ENCODE measurements at regions not wholly inside any gene's neighbourhood (a gene's known extent, or its start where the extent isn't known, plus 50 kb on each side); places are given as distances from the start of the nearest gene placed in this dataset.

GRCh38 chr19:28258829-28259228 is 954.1 kb downstream of the UQCRFS1 start:
- DNase-seq (ENCODE audit: low read depth in 2 of 2), result no peak
- TF ChIP-seq, protein P1, sequence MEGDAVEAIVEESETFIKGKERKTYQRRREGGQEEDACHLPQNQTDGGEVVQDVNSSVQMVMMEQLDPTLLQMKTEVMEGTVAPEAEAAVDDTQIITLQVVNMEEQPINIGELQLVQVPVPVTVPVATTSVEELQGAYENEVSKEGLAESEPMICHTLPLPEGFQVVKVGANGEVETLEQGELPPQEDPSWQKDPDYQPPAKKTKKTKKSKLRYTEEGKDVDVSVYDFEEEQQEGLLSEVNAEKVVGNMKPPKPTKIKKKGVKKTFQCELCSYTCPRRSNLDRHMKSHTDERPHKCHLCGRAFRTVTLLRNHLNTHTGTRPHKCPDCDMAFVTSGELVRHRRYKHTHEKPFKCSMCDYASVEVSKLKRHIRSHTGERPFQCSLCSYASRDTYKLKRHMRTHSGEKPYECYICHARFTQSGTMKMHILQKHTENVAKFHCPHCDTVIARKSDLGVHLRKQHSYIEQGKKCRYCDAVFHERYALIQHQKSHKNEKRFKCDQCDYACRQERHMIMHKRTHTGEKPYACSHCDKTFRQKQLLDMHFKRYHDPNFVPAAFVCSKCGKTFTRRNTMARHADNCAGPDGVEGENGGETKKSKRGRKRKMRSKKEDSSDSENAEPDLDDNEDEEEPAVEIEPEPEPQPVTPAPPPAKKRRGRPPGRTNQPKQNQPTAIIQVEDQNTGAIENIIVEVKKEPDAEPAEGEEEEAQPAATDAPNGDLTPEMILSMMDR (IDR thresholded peaks at IDR 0.05; ENCODE audit: low read depth, low read length), result no peak
- no peak overlapping the region for H3K4me3 ChIP-seq (replicated peaks in 1 of 2; ENCODE audit: low read depth in 2 of 2, low read length in 2 of 2)

- TF ChIP-seq, protein P1 (IDR thresholded peaks at IDR 0.05; ENCODE audit: low read depth, low read length), result no peak
- H3K4me3 ChIP-seq (replicated peaks in 1 of 2; ENCODE audit: low read depth in 2 of 2, low read length in 2 of 2), result no peak overlapping the region
- DNase-seq (ENCODE audit: low read depth in 2 of 2), result peak in 1 of 2 donors; percentile 8
Observed at GRCh38 chr19:28257396-28257795, 955.6 kb downstream of the UQCRFS1 start.

DNA sequence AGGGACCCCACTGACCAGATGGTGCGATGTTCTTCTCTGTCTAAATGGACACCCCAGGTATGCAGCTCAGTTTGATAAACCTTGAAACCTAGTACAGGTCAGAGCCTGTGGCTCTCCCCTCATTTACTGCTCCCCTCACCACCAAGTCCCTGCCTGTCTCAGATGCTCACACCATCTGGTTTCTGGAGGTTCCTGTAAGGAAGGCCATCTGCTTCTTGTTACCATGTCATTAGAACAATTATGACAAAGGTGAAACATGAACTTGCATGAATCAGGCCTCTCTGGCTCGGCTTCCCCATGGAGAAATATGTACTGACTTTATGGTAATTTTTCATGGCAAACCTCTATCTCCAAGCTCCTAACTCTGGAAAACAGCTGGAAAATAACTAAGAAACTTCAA is 965.7 kb downstream of the UQCRFS1 start:
- no peak for DNase-seq (ENCODE audit: low read depth in 2 of 2)
- TF ChIP-seq, protein P1 (IDR thresholded peaks at IDR 0.05; ENCODE audit: low read depth, low read length), result no peak
- H3K4me3 ChIP-seq (replicated peaks in 1 of 2; ENCODE audit: low read depth in 2 of 2, low read length in 2 of 2), result no peak overlapping the region

DNA sequence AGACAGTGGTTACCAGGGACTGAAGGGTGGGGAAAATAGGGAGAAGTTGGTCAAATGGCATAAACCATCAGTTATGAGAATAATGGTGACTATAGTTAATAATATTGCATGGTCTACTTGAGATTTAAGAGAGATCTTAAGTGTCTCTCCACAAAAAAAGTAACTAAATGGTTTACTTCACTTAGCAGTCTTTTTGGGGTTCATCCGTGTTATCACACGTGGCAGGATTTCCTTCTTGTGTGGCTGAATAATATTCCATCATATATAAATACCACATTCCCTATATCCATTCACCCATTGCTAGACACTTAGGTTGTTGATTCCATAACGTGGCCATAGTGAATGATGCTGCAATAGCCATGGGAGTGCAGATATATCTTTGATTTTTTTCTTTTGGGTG is 967.0 kb downstream of the UQCRFS1 start:
- H3K4me3 ChIP-seq (replicated peaks in 1 of 2; ENCODE audit: low read depth in 2 of 2, low read length in 2 of 2), result no peak overlapping the region
- no peak for DNase-seq (ENCODE audit: low read depth in 2 of 2)
- TF ChIP-seq, protein P1 (IDR thresholded peaks at IDR 0.05; ENCODE audit: low read depth, low read length), result no peak

DNA sequence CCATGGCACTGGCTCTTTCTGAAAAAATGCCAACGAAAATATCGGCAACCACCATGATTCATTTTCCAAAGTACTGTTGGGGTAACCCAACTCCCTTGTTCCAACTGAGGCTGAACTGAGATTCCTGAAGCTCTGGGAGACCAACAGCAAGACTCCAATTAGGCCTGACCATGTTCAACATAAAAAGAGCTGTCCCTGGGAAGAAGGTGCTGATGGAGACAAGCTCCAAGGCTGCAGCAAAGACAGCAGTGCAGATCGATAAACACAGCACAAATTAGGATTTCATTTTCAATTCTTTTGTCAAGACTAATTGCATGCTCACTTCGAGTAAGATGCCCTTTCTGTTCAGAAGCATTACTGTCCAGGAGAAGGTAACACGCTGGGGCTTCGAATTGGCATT is 968.0 kb downstream of the UQCRFS1 start:
- H3K4me3 ChIP-seq (replicated peaks in 1 of 2; ENCODE audit: low read depth in 2 of 2, low read length in 2 of 2), result no peak overlapping the region
- no peak for DNase-seq (ENCODE audit: low read depth in 2 of 2)
- TF ChIP-seq, protein P1 (IDR thresholded peaks at IDR 0.05; ENCODE audit: low read depth, low read length), result no peak

- H3K4me3 ChIP-seq (replicated peaks in 1 of 2; ENCODE audit: low read depth in 2 of 2, low read length in 2 of 2), result no peak overlapping the region
- TF ChIP-seq, protein P1 (IDR thresholded peaks at IDR 0.05; ENCODE audit: low read depth, low read length), result peak; percentile 54
- DNase-seq (ENCODE audit: low read depth in 2 of 2), result peak; percentile 58 to 65
Observed at GRCh38 chr19:28242317-28242927, 970.5 kb downstream of the UQCRFS1 start.

DNA sequence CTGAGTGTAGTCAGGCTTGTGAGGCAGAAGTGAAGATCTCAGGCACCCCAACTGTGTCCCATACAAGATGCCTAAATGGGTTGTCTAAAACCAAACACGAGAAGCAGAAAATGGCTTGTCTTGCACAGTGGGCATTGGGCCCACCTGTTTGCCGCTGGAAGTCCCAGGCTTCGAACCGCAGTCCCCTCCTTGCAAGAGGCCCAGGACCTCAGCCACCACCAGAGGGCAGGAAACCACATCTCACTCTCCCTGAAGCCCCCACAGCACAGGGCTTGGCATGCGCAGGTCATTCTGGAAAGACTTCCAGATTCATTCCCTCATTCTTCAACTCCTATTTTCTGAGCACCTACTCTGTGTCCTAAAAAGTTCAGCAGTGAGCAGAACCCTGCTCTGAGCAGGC is 973.7 kb downstream of the UQCRFS1 start:
- DNase-seq (ENCODE audit: low read depth in 2 of 2), result peak; percentile 4 to 21
- no peak overlapping the region for H3K4me3 ChIP-seq (replicated peaks in 1 of 2; ENCODE audit: low read depth in 2 of 2, low read length in 2 of 2)
- TF ChIP-seq, protein P1 (IDR thresholded peaks at IDR 0.05; ENCODE audit: low read depth, low read length), result peak; percentile 16

Data from cardiac fibroblast (primary cell).